GM18505 (cell line): ENCODE measurements at regions not wholly inside any gene's neighbourhood (a gene's known extent, or its start where the extent isn't known, plus 50 kb on each side); places are given as distances from the start of the nearest gene placed in this dataset.

Source experiments
- ATAC-seq: cut with Tn5 transposase; IDR thresholded peaks from one replicate; pipeline ENCODE4 v1.9.1; 2021; ENCODE audit not compliant: unreplicated experiment
- POLR2A ChIP-seq: IDR thresholded peaks from 4 replicates; pipeline ENCODE4 v1.6.1; 2011; ENCODE audit warnings: borderline replicate concordance; ENCODE audit not compliant: insufficient read depth, insufficient read length; ENCODE audit errors: extremely low read depth

DNA sequence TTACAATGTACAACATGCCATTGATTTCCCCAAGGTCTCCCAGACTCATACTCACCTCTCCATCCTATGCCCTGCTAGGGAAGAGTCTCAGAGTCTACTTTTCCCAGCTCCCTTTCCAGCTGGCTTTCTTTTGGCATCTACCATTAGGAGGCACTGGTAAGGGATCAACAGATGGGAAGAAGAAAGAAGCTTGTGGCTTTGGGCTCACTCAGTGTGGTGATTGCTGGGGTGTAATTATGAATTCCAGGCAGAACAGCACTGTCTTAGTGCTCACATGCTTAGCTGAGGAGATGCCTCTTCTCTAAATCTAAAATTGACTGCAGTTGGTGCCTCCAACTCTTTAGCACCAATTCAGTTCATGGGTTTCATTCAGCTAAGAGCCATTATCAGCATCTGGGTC lies 330.0 kb downstream of the PSAT1 start:
- no peak for TF ChIP-seq POLR2A
- ATAC-seq: no peak

DNA sequence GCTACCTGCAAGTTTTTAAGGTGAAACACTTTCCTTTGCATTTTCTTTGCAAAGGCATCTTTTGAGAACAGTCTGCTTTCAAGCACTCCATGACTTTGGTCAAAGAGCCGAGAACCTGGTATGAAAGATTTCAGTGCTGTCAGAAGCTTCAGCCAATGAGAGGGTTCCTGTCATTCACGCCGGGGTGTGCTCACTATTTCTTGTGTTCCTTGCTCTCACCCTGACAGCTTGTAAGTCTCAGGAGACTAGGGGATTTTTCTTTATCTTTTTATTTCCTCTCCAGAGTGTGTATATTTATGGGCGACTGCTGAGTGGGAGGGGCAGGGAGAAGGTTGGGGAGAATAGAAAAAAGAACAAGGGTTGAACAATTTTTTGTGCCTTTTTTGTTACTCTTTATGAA lies 334.0 kb downstream of the PSAT1 start:
- TF ChIP-seq POLR2A: no peak
- no peak for ATAC-seq

DNA sequence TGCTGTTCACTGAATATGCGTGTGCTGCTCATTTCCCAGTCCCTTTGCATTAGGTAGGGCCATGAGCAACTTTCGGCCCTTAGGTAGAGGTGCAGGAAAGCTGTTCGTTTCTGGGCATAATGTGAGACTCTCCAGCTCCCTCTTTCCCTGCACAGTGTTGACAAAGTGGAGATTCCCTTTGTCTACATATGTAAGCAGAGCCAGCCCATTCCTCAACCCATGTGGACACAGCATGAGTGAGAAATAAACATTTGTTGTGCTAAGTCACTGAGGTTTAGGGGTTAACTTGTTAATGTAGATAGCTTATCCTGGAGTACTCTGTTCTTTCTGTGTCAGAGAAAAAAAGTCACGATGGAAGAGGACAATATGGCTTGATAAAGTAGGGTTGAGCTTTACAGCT lies 343.8 kb downstream of the PSAT1 start:
- no peak for ATAC-seq
- TF ChIP-seq POLR2A: no peak

DNA sequence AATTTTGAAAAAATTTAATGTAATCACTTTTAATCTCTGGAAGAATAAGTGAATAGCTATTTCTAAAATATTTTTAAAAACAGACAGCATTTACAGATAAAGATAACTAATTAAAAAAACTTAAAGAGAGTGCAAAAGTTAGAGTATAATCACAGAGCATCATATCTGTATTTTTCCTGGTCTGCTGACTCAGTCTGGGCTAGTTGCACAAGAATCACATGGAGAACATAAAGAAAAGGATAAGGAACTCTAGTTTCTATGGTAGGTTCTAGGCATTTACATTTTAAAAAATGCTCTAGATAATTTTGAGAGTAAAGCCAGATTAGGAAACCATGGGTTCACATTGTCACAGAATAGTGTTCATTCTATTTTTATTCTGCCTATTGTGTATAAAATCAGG lies 347.4 kb downstream of the PSAT1 start:
- no peak for TF ChIP-seq POLR2A
- ATAC-seq: no peak

DNA sequence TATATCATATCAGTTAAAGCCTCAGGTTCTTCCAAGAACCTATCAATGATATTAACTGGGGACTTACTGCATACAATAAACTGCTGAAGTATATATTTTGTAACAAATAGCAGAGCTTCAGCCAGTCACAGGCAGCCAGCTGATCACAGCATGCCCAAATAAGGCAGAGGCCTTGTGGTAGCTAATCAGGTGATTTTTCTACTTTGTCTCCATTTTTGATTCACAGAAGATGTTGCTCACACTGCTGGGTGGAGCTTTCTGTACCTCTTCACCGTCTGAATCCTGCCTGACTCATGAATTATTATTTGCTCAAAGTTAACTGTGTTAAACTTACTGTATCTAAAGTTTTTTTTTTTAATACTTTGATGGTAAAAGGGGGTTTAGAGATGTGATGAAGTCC lies 357.4 kb downstream of the PSAT1 start:
- no peak for TF ChIP-seq POLR2A
- ATAC-seq: no peak

- ATAC-seq: no peak
- no peak for TF ChIP-seq POLR2A
Observed at GRCh38 chr9:78663369-78663768, 366.4 kb downstream of the PSAT1 start.

- TF ChIP-seq POLR2A: no peak
- no peak for ATAC-seq
Observed at GRCh38 chr9:78664370-78664769, 367.4 kb downstream of the PSAT1 start.

DNA sequence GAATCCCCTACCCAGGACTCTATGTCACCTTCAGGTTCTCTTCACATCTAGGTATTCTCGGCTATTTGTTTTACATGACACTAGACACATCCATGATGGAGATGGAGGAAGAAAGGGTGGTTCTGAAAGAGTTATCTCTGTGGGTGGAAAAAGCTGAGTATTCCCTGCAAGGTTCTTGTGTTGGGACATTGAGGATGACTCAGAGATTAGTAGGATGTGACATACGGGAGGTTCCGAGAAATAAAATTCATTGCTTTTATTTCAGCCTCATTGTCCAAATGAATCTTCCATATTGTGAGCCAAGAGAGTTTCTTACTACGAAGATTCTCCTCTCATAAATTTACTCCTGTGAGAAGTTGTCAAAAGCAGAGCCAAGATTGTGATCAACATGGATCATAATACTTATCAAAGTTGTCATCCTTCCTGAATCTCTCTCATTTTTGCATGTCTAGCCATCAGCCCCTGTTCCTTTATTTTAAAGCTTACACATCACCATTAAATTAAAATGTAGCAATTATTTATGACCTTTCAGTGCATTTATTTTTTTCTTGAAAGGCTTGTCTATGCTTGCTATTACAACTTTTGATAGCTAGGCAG lies 370.0 kb downstream of the PSAT1 start:
- no peak for TF ChIP-seq POLR2A
- no peak for ATAC-seq

DNA sequence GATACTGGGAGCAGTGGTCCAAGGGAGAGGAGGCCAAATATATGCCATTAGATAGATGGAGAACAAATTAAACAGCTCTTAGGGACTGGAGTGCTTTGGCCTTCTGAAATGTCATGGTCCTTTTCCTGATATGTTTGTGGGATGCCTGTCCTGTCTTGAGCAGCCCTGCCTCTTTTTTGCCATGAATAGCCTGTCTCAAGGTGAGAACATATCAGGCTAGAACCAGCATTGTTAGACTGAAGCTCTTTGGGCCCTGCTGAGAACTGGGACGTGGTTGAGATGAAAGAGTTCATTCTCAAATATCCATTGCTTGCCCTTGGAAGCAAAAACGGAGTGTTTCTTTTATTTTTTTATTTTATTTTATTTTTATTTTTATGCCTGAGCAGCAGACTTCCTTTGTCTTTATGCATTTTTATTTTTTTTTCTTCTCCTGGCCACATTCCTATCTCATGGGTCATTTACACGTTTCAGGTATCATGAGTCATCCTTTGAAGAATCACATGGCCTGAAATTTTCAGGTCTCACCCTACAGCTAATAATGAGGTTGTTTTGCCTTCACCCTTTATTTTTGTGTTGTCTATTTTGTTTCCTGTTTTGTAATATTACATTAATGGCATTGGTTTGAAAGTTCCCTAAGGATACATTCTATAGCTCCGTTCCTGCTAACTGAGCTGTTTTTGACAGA lies 371.4 kb downstream of the PSAT1 start:
- no peak for TF ChIP-seq POLR2A
- no peak for ATAC-seq

GRCh38 chr9:78669591-78669990 lies 372.7 kb downstream of the PSAT1 start:
- no peak for TF ChIP-seq POLR2A

DNA sequence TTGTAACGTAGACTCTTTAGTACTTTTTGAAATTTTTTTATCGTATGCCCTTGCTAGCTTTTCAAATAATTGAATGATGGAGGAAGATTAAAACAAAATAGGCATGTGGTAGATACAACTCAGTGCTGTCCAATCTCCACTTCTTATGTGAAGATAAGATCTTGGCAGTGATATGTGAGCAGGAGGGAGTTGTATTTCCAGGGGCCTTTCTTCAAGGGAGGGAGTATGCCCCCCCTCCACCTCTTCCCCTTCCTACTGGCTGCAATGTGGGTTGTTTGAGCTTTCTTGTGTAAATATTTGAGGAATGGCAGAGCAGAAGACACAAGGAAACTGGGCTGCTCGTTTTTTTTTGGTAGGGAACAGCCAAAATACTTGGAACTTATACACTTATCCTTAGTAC lies 374.9 kb downstream of the PSAT1 start:
- TF ChIP-seq POLR2A: no peak
- no peak for ATAC-seq

More at GRCh38 chr9:78669591-78669990, 372.7 kb downstream of the PSAT1 start:
- no peak for ATAC-seq

DNA sequence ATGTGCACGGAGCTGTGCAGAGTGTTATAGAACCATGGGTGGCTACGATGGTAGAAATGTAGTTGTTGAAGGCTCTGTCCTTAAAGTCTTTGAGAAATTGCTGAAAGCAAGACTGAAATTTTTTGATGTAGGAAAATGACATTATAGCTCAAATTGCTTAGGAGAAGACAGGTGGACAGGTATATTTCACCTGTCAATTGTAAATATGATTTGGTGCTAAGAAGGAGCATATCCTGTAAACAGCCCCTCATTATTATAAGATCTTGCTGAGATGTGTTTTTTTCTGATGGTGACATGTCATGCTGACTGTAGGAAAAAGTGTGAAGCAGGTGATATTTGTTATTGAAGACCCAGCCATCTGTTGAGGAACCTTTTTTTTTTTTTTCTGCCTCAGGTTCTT lies 377.9 kb downstream of the PSAT1 start:
- no peak for ATAC-seq
- TF ChIP-seq POLR2A: no peak

GRCh38 chr9:78676009-78676408 lies 379.1 kb downstream of the PSAT1 start:
- TF ChIP-seq POLR2A: no peak
- no peak for ATAC-seq

DNA sequence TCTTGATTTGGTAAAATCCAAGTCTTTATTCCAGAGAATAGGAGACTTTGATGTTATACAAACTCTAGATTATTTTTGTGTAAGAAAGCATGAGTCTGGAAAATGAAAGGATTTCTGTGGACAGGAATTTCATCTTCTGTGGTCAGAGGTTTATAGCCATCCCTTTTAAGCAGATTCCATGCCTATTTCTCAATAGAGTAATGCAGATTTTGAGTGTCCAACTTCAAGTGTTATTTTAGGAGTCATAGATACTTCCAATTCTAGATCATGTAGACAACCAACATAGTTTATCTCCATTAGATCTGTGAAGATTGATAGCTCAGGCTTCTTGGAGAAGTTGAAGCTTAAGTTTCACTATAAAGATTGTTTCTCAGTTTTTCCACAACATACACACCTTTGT lies 379.7 kb downstream of the PSAT1 start:
- TF ChIP-seq POLR2A: no peak
- ATAC-seq: no peak
